ENCODE measurements at regions not wholly inside any gene's neighbourhood (a gene's known extent, or its start where the extent isn't known, plus 50 kb on each side); places are given as distances from the start of the nearest gene placed in this dataset.

GRCh38 chr2:62447411-62447810, 58.6 kb downstream of the TMEM17 start:
- peaks cover 10% of the 10 kb centered on the region for H3K4me1 ChIP-seq (ENCODE audit: control insufficient read depth, insufficient read depth, low read length)
- H3K27me3 ChIP-seq (ENCODE audit: control insufficient read depth, insufficient read depth, low read length), result no peaks in the 10 kb centered on the region
- H3K4me3 ChIP-seq (ENCODE audit: low read length), result no peak overlapping the region
- no peak overlapping the region for H3K9ac ChIP-seq (ENCODE audit: low read length)
- H3K36me3 ChIP-seq (ENCODE audit: control insufficient read depth, insufficient read depth, low read length), result no peaks in the 10 kb centered on the region
- H3K9me3 ChIP-seq (ENCODE audit: control insufficient read depth, low read length), result no peaks in the 10 kb centered on the region

DNA sequence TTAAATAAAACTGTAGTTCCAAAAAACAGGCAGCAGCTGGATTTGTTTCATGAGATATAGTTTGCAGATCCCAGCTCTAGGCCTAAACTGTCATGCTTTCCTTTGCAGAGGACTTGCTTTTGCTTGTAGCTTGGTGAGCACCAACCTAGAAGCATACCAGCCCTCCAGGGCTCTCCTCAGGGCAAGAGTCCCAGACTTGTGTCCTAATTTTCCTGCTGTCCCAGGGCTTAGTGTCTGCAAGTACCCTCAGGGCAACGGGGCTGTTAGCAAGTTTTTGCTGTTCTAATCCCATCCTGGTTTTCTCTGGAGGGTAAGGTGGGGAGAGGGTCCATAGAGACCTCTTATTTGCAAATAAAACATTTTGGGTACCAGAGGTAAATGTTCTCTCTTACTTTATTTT, 59.5 kb downstream of the TMEM17 start:
- Histone ChIP-seq H3K36me3 (ENCODE audit: control insufficient read depth, insufficient read depth, low read length) (no peaks in the 10 kb centered on the region), H3K9me3 (ENCODE audit: control insufficient read depth, low read length) (no peaks in the 10 kb centered on the region), H3K4me1 (ENCODE audit: control insufficient read depth, insufficient read depth, low read length) (peaks cover 10% of the 10 kb centered on the region), H3K4me3 (ENCODE audit: low read length) (no peak overlapping the region), H3K27me3 (ENCODE audit: control insufficient read depth, insufficient read depth, low read length) (no peaks in the 10 kb centered on the region), H3K9ac (ENCODE audit: low read length) (no peak overlapping the region)

GRCh38 chr2:62443886-62444285, 62.1 kb downstream of the TMEM17 start:
- Histone ChIP-seq H3K36me3 (ENCODE audit: control insufficient read depth, insufficient read depth, low read length) (no peaks in the 10 kb centered on the region), H3K4me3 (ENCODE audit: low read length) (no peak overlapping the region), H3K9me3 (ENCODE audit: control insufficient read depth, low read length) (no peaks in the 10 kb centered on the region), H3K9ac (ENCODE audit: low read length) (no peak overlapping the region), H3K4me1 (ENCODE audit: control insufficient read depth, insufficient read depth, low read length) (no peaks in the 10 kb centered on the region), H3K27me3 (ENCODE audit: control insufficient read depth, insufficient read depth, low read length) (no peaks in the 10 kb centered on the region)

DNA sequence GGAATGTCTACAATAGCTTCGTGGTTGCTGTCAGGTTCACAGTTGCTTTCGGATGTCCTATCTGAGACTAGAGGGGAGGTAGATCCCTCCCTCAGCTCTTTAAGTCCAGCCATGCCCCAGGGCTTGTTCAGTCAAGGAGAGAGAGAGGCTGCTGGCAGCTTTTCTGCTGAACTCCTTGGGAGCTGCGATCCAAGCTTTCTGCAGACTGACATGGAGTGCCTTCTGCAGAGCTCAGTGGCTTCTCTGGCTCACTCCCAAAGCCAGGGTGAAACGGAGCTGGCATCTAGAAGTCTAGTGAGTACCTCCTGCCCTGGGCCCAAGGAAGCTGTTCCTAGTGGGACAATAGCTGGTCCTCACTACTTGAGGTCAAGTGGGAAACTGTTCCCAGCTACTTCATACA, 62.5 kb downstream of the TMEM17 start:
- H3K4me3 ChIP-seq (ENCODE audit: low read length), result no peak overlapping the region
- H3K27me3 ChIP-seq (ENCODE audit: control insufficient read depth, insufficient read depth, low read length), result no peaks in the 10 kb centered on the region
- H3K4me1 ChIP-seq (ENCODE audit: control insufficient read depth, insufficient read depth, low read length), result no peaks in the 10 kb centered on the region
- H3K9ac ChIP-seq (ENCODE audit: low read length), result no peak overlapping the region
- no peaks in the 10 kb centered on the region for H3K9me3 ChIP-seq (ENCODE audit: control insufficient read depth, low read length)
- H3K36me3 ChIP-seq (ENCODE audit: control insufficient read depth, insufficient read depth, low read length), result no peaks in the 10 kb centered on the region

GRCh38 chr2:62441824-62442223, 64.2 kb downstream of the TMEM17 start:
- no peak overlapping the region for H3K4me3 ChIP-seq (ENCODE audit: low read length)
- H3K9ac ChIP-seq (ENCODE audit: low read length), result no peak overlapping the region

DNA sequence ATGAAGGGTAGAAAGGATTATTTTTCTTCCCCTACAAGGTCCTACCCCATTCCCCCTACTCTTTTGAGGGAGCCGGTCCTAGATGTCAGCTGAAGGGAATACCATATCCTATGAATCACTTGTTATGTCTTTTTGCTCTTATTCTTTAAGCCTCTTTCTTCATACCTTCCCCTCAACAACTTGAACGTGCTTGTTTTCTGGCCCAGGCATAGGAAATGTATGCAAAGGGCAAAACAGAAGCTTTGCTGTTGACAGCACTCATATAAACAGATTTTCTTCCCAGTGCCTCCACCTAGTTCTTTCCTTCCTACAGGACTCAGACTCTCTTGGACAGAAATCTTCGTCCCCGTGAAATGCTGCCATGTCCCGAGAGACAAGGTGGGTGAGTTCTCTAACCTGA, 64.6 kb downstream of the TMEM17 start:
- H3K27me3 ChIP-seq (ENCODE audit: control insufficient read depth, insufficient read depth, low read length), result no peaks in the 10 kb centered on the region
- no peak overlapping the region for H3K4me3 ChIP-seq (ENCODE audit: low read length)
- no peaks in the 10 kb centered on the region for H3K9me3 ChIP-seq (ENCODE audit: control insufficient read depth, low read length)
- H3K36me3 ChIP-seq (ENCODE audit: control insufficient read depth, insufficient read depth, low read length), result no peaks in the 10 kb centered on the region
- H3K4me1 ChIP-seq (ENCODE audit: control insufficient read depth, insufficient read depth, low read length), result no peaks in the 10 kb centered on the region
- no peak overlapping the region for H3K9ac ChIP-seq (ENCODE audit: low read length)

More at GRCh38 chr2:62441824-62442223, 64.2 kb downstream of the TMEM17 start:
- H3K36me3 ChIP-seq (ENCODE audit: control insufficient read depth, insufficient read depth, low read length), result no peaks in the 10 kb centered on the region
- no peaks in the 10 kb centered on the region for H3K27me3 ChIP-seq (ENCODE audit: control insufficient read depth, insufficient read depth, low read length)
- H3K9me3 ChIP-seq (ENCODE audit: control insufficient read depth, low read length), result no peaks in the 10 kb centered on the region
- no peaks in the 10 kb centered on the region for H3K4me1 ChIP-seq (ENCODE audit: control insufficient read depth, insufficient read depth, low read length)

DNA sequence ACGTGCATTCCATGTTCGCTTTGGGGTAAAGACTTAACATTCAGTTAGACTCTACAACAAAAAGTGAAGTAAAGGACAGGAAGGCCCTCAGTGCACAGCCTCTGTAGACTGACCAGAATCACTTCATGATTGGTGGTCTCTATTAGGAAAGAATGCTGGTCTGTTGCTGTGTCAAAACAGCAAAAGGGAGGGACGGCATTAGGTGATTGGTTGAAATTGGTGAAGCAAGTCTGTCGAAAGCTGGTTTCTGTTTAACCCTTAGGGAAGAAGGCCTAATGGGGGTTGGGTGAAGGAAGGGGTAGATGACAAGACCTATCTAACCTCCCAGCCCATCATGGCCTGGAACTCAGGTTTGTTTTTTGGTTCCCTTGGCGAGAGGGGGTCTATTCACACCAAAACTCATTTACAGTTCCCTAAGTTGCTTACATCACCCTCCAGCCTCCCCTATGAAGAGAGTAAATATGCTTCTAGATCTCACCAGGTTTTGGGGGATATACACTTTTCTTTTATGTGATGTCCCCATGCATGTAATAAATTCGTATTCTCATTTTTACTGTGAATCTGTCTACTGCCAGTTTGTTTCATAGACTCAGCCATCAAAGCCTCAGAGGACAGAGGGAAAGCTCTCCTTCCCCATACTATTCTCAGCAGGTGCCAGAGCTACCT, 65.6 kb downstream of the TMEM17 start:
- H3K9me3 ChIP-seq (ENCODE audit: control insufficient read depth, low read length), result no peaks in the 10 kb centered on the region

DNA sequence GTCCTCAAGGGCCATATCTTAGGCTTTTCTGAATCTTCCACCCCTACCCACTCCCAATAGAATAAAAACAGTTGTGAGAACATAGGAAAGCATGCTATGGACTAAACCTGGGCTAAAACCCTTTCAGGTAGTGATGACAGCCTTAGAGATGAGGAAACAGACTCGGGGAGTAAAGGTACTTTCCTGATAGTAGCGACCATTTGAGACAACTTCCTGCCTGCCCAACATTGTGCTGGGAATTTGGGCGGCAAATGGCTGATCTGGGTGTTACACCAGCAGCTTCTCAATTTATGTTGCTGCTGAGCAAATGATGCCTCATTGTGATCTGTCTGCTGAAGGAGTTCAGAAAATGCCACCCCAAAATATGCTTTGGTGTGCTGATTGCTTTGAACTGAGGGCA, 66.6 kb downstream of the TMEM17 start:
- no peaks in the 10 kb centered on the region for H3K36me3 ChIP-seq (ENCODE audit: control insufficient read depth, insufficient read depth, low read length)
- H3K4me1 ChIP-seq (ENCODE audit: control insufficient read depth, insufficient read depth, low read length), result no peaks in the 10 kb centered on the region
- no peak overlapping the region for H3K9ac ChIP-seq (ENCODE audit: low read length)
- H3K4me3 ChIP-seq (ENCODE audit: low read length), result no peak overlapping the region
- no peaks in the 10 kb centered on the region for H3K9me3 ChIP-seq (ENCODE audit: control insufficient read depth, low read length)
- H3K27me3 ChIP-seq (ENCODE audit: control insufficient read depth, insufficient read depth, low read length), result no peaks in the 10 kb centered on the region

More for the DNA sequence above, 65.6 kb downstream of the TMEM17 start:
- Histone ChIP-seq H3K36me3 (ENCODE audit: control insufficient read depth, insufficient read depth, low read length) (no peaks in the 10 kb centered on the region), H3K27me3 (ENCODE audit: control insufficient read depth, insufficient read depth, low read length) (no peaks in the 10 kb centered on the region), H3K4me1 (ENCODE audit: control insufficient read depth, insufficient read depth, low read length) (no peaks in the 10 kb centered on the region), H3K4me3 (ENCODE audit: low read length) (no peak overlapping the region), H3K9ac (ENCODE audit: low read length) (no peak overlapping the region)

- no peaks in the 10 kb centered on the region for H3K9me3 ChIP-seq (ENCODE audit: control insufficient read depth, low read length)
Observed at GRCh38 chr2:62437785-62438184, 68.2 kb downstream of the TMEM17 start.

GRCh38 chr2:62435720-62436119, 70.3 kb downstream of the TMEM17 start:
- Histone ChIP-seq H3K9ac (ENCODE audit: low read length) (no peak overlapping the region), H3K4me3 (ENCODE audit: low read length) (no peak overlapping the region), H3K4me1 (ENCODE audit: control insufficient read depth, insufficient read depth, low read length) (no peaks in the 10 kb centered on the region), H3K27me3 (ENCODE audit: control insufficient read depth, insufficient read depth, low read length) (no peaks in the 10 kb centered on the region), H3K9me3 (ENCODE audit: control insufficient read depth, low read length) (no peaks in the 10 kb centered on the region), H3K36me3 (ENCODE audit: control insufficient read depth, insufficient read depth, low read length) (no peaks in the 10 kb centered on the region)

More at GRCh38 chr2:62437785-62438184, 68.2 kb downstream of the TMEM17 start:
- Histone ChIP-seq H3K9ac (ENCODE audit: low read length) (no peak overlapping the region), H3K4me3 (ENCODE audit: low read length) (no peak overlapping the region), H3K4me1 (ENCODE audit: control insufficient read depth, insufficient read depth, low read length) (no peaks in the 10 kb centered on the region), H3K27me3 (ENCODE audit: control insufficient read depth, insufficient read depth, low read length) (no peaks in the 10 kb centered on the region), H3K36me3 (ENCODE audit: control insufficient read depth, insufficient read depth, low read length) (no peaks in the 10 kb centered on the region)

GRCh38 chr2:62432407-62432806, 73.6 kb downstream of the TMEM17 start:
- H3K9ac ChIP-seq (ENCODE audit: low read length), result no peak overlapping the region
- no peaks in the 10 kb centered on the region for H3K4me1 ChIP-seq (ENCODE audit: control insufficient read depth, insufficient read depth, low read length)
- no peak overlapping the region for H3K4me3 ChIP-seq (ENCODE audit: low read length)
- no peaks in the 10 kb centered on the region for H3K9me3 ChIP-seq (ENCODE audit: control insufficient read depth, low read length)
- H3K36me3 ChIP-seq (ENCODE audit: control insufficient read depth, insufficient read depth, low read length), result no peaks in the 10 kb centered on the region
- H3K27me3 ChIP-seq (ENCODE audit: control insufficient read depth, insufficient read depth, low read length), result no peaks in the 10 kb centered on the region

- H3K27me3 ChIP-seq (ENCODE audit: control insufficient read depth, insufficient read depth, low read length), result no peaks in the 10 kb centered on the region
Observed at GRCh38 chr2:62431512-62431911, 74.5 kb downstream of the TMEM17 start.

GRCh38 chr2:62430146-62430545, 75.8 kb downstream of the TMEM17 start:
- no peak overlapping the region for H3K4me3 ChIP-seq (ENCODE audit: low read length)
- no peaks in the 10 kb centered on the region for H3K9me3 ChIP-seq (ENCODE audit: control insufficient read depth, low read length)
- H3K4me1 ChIP-seq (ENCODE audit: control insufficient read depth, insufficient read depth, low read length), result no peaks in the 10 kb centered on the region
- H3K36me3 ChIP-seq (ENCODE audit: control insufficient read depth, insufficient read depth, low read length), result no peaks in the 10 kb centered on the region
- H3K9ac ChIP-seq (ENCODE audit: low read length), result no peak overlapping the region
- H3K27me3 ChIP-seq (ENCODE audit: control insufficient read depth, insufficient read depth, low read length), result no peaks in the 10 kb centered on the region

More at GRCh38 chr2:62431512-62431911, 74.5 kb downstream of the TMEM17 start:
- no peaks in the 10 kb centered on the region for H3K36me3 ChIP-seq (ENCODE audit: control insufficient read depth, insufficient read depth, low read length)
- no peaks in the 10 kb centered on the region for H3K9me3 ChIP-seq (ENCODE audit: control insufficient read depth, low read length)
- H3K4me1 ChIP-seq (ENCODE audit: control insufficient read depth, insufficient read depth, low read length), result no peaks in the 10 kb centered on the region
- H3K4me3 ChIP-seq (ENCODE audit: low read length), result no peak overlapping the region
- no peak overlapping the region for H3K9ac ChIP-seq (ENCODE audit: low read length)

Data from mucosa of stomach (tissue), 1 donor.